B cell (primary cell): ENCODE measurements at regions not wholly inside any gene's neighbourhood (a gene's known extent, or its start where the extent isn't known, plus 50 kb on each side); places are given as distances from the start of the nearest gene placed in this dataset.

ENCODE experiments used
- ATAC-seq: fragments of 200-7000 bp; cut with Tn5 transposase; one replicate; pipeline ENCODE4 v1.10.0; 2021; ENCODE audit warnings: low read depth, mild to moderate bottlenecking, moderate number of reproducible peaks, moderate library complexity
- CTCF ChIA-PET: fragments of 350-600 bp; sonication (Branson Sonifier 250); formaldehyde crosslinking; loops from one replicate; lab custom pipeline; 2021; ENCODE audit warnings: antibody characterized with exemption, inconsistent platforms; lab: Charles Lee
- POLR2A ChIA-PET: fragments of 350-600 bp; sonication (Branson Sonifier 250); formaldehyde crosslinking; loops from one replicate; lab custom pipeline; 2021; ENCODE audit warnings: antibody characterized with exemption; lab: Charles Lee
- DNase-seq: peaks from one replicate; pipeline ENCODE4 v3.0.0; 2013
- H2AFZ ChIP-seq: 2 replicates; pipeline ENCODE4 v1.6.1; 2012; ENCODE audit warnings: mild to moderate bottlenecking, low read depth, low read length; ENCODE audit not compliant: insufficient read depth, poor library complexity, severe bottlenecking
- H3K27ac ChIP-seq, 2 donors: 1 replicate in 1 of 2; 2 replicates in 1 of 2; pipeline ENCODE4 v1.5.1; 2012 to 2013; ENCODE audit warnings: low read length in 2 of 2, mild to moderate bottlenecking in 2 of 2, moderate library complexity in 1 of 2
- H3K27me3 ChIP-seq, 4 experiments: fragments of 200-600 bp in 1 of 4; sonication (generic) in 1 of 4; replicated peaks in 1 of 4; 1 replicate in 2 of 4; 2 replicates in 2 of 4; pipeline versions ENCODE4 v1.6.1 to v1.7.0; 2013 to 2016; ENCODE audit warnings: low read length in 3 of 4, mild to moderate bottlenecking in 2 of 4, mixed read lengths in 1 of 4, moderate library complexity in 1 of 4; ENCODE audit not compliant: insufficient read depth in 4 of 4, control insufficient read depth in 3 of 4; ENCODE audit errors: control extremely low read depth in 1 of 4
- H3K36me3 ChIP-seq, 2 experiments: replicated peaks in 1 of 2; 1 replicate in 1 of 2; 2 replicates in 1 of 2; pipeline versions ENCODE4 v1.6.1 to v1.7.1; 2013; ENCODE audit warnings: low read length in 1 of 2; ENCODE audit not compliant: insufficient read depth in 2 of 2, control insufficient read depth in 1 of 2; ENCODE audit errors: control extremely low read depth in 1 of 2, extremely low read depth in 1 of 2
- H3K4me1 ChIP-seq, 2 donors: fragments of 200-600 bp in 1 of 2; sonication (generic) in 1 of 2; 1 replicate in 1 of 2; 2 replicates in 1 of 2; pipeline versions ENCODE4 v1.5.1 to v1.6.1; 2013 to 2017; ENCODE audit warnings: low read length in 2 of 2; ENCODE audit not compliant: control insufficient read depth in 2 of 2, insufficient read depth in 2 of 2
- H3K4me2 ChIP-seq: replicated peaks from 2 replicates; pipeline ENCODE3; 2012; ENCODE audit warnings: mild to moderate bottlenecking, low read depth, low read length; ENCODE audit not compliant: poor library complexity, severe bottlenecking
- H3K4me3 ChIP-seq, 5 experiments: fragments of 200-600 bp in 1 of 5; sonication (generic) in 1 of 5; 1 replicate in 3 of 5; 2 replicates in 2 of 5; pipeline versions ENCODE4 v1.5.1 to v1.7.0; 2011 to 2016; ENCODE audit warnings: low read length in 4 of 5, mild to moderate bottlenecking in 4 of 5, low read depth in 2 of 5, control low read depth in 1 of 5, moderate library complexity in 1 of 5; ENCODE audit not compliant: insufficient read depth in 1 of 5; ENCODE audit errors: control extremely low read depth in 1 of 5, extremely low read depth in 1 of 5
- H3K79me2 ChIP-seq: fragments of 200-600 bp; sonication (generic); one replicate; pipeline ENCODE4 v1.6.0; 2016; ENCODE audit warnings: low read length; ENCODE audit not compliant: control insufficient read depth, insufficient read depth
- H3K9ac ChIP-seq: fragments of 200-600 bp; sonication (generic); 2 replicates; pipeline ENCODE4 v1.6.1; 2017; ENCODE audit warnings: mild to moderate bottlenecking, low read length, moderate library complexity
- H3K9me3 ChIP-seq, 3 donors: one replicate each; pipeline versions ENCODE4 v1.6.1 to v1.7.1; 2013; ENCODE audit warnings: low read length in 2 of 3; ENCODE audit not compliant: control insufficient read depth in 2 of 3, insufficient read depth in 1 of 3; ENCODE audit errors: control extremely low read depth in 1 of 3
- H4K20me1 ChIP-seq: 2 replicates; pipeline ENCODE4 v1.6.0; 2012; ENCODE audit warnings: mild to moderate bottlenecking, low read length; ENCODE audit not compliant: insufficient read depth, control insufficient read depth, poor library complexity, severe bottlenecking
- H3K27ac Mint-ChIP-seq: one replicate; pipeline ENCODE4 v1.8.0; 2021; ENCODE audit warnings: mixed read lengths
- H3K27me3 Mint-ChIP-seq: one replicate; pipeline ENCODE4 v1.8.0; 2021; ENCODE audit warnings: mixed read lengths
- H3K4me1 Mint-ChIP-seq: one replicate; pipeline ENCODE4 v1.8.0; 2021; ENCODE audit warnings: mixed read lengths
- H3K4me3 Mint-ChIP-seq: one replicate; pipeline ENCODE4 v1.8.0; 2021; ENCODE audit warnings: mixed read lengths
- H3K9me3 Mint-ChIP-seq: one replicate; pipeline ENCODE4 v1.8.0; 2022; ENCODE audit warnings: mixed read lengths; ENCODE audit not compliant: insufficient read depth
- EZH2 ChIP-seq: IDR thresholded peaks from 2 replicates; pipeline ENCODE4 v1.6.1; 2012; ENCODE audit warnings: borderline replicate concordance, low read depth, mild to moderate bottlenecking, moderate library complexity, low read length; ENCODE audit not compliant: insufficient read depth, poor library complexity, severe bottlenecking
- WGBS: methylation state at CpG from one replicate; pipeline ENCODE4 v1.1.5; 2013; ENCODE audit warnings: missing lambda C conversion rate; ENCODE audit not compliant: insufficient coverage; 5-methylcytosine and 5-hydroxymethylcytosine counted together
- intact Hi-C: fragments of 100-400 bp; cut with micrococcal nuclease; formaldehyde crosslinking; loops from one replicate; pipeline ENCODE4 v1.10.0; 2022
- TF ChIP-seq, protein P1 (sequence below): fragments of 200-600 bp; IDR thresholded peaks from one replicate; pipeline ENCODE4 v1.8.0; 2022; ENCODE audit warnings: antibody characterized with exemption, mild to moderate bottlenecking

DNA sequence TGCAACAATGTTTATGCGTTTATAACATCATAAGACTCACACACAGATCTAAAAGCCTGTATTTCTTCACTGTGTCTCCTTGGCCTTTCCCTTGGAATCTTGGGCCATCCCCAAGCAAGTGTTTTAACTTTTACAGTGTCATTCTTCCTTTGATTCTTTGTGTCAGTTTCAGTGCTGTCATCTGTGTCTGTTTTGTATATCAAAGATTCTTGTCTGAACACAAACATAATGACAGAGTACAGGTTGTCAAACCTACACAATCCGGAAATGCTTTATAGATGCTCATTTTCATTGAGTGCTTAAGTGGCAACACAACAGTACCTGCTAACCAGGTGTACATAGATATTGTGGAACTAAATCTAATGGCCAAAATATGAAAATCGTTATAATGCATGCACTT lies 1500.0 kb downstream of the TECRL start:
- H3K4me1 Mint-ChIP-seq, result no peaks in the 10 kb centered on the region
- CTCF ChIA-PET, result no interaction called here
- H3K4me2 ChIP-seq, result no peak overlapping the region

DNA sequence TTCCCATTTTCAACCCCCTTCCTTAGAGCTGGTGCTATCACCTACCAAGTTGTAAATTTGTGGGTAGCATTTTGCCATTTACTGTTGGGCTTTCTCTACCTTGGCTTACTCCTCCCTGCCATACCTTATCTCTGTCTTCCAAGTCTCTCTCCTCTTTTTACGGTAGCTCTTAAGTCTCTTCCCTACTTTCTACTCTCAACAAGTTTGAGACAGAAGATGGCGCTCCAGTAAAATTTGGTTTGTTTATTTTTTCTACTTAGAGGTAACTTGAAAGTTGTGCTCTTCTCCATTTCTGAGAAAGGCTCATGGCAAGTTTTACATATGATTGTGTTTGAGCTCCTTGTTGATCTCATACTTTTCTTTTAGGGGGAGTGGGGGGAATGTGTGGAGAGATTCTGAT lies 1508.1 kb downstream of the TECRL start:
- Mint-ChIP-seq H3K9me3 (no peaks in the 10 kb centered on the region), H3K4me3 (no peak overlapping the region), H3K27me3 (no peaks in the 10 kb centered on the region), H3K4me1 (no peaks in the 10 kb centered on the region), H3K27ac (no peak overlapping the region)
- H3K4me1 ChIP-seq, result no peaks in the 10 kb centered on the region
- TF ChIP-seq, protein P1, sequence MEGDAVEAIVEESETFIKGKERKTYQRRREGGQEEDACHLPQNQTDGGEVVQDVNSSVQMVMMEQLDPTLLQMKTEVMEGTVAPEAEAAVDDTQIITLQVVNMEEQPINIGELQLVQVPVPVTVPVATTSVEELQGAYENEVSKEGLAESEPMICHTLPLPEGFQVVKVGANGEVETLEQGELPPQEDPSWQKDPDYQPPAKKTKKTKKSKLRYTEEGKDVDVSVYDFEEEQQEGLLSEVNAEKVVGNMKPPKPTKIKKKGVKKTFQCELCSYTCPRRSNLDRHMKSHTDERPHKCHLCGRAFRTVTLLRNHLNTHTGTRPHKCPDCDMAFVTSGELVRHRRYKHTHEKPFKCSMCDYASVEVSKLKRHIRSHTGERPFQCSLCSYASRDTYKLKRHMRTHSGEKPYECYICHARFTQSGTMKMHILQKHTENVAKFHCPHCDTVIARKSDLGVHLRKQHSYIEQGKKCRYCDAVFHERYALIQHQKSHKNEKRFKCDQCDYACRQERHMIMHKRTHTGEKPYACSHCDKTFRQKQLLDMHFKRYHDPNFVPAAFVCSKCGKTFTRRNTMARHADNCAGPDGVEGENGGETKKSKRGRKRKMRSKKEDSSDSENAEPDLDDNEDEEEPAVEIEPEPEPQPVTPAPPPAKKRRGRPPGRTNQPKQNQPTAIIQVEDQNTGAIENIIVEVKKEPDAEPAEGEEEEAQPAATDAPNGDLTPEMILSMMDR, result no peak
- no peak for TF ChIP-seq EZH2
- no peaks in the 10 kb centered on the region for H4K20me1 ChIP-seq
- intact Hi-C loops, result no loop called here
- H3K4me2 ChIP-seq, result no peak overlapping the region
- H3K9me3 ChIP-seq, result peaks cover 0 to 17% (median 3%) of the 10 kb centered on the region in 3 donors
- ChIA-PET POLR2A (no interaction called here), CTCF (no interaction called here)
- ATAC-seq (no peak), DNase-seq (no peak)
- no peak overlapping the region for H3K27ac ChIP-seq
- no peak overlapping the region for H2AFZ ChIP-seq
- no peak overlapping the region for H3K4me3 ChIP-seq
- no peaks in the 10 kb centered on the region for H3K27me3 ChIP-seq
- H3K9ac ChIP-seq, result no peak overlapping the region
- WGBS, result no CpG with 5 or more reads among the region's 2 CpGs
- H3K36me3 ChIP-seq, result no peaks in the 10 kb centered on the region
- H3K79me2 ChIP-seq, result no peaks in the 10 kb centered on the region

More for the DNA sequence above, 1500.0 kb downstream of the TECRL start:
- no peak overlapping the region for H3K9ac ChIP-seq
- ATAC-seq (no peak), DNase-seq (no peak)
- H3K27me3 ChIP-seq, result no peaks in the 10 kb centered on the region
- 86% methylated on average over 1 of the region's 3 CpGs for WGBS
- H3K9me3 ChIP-seq, result no peaks in the 10 kb centered on the region
- H3K27me3 Mint-ChIP-seq, result no peaks in the 10 kb centered on the region
- H3K27ac ChIP-seq, result no peak overlapping the region
- H3K4me1 ChIP-seq, result no peaks in the 10 kb centered on the region
- peaks cover 3% of the 10 kb centered on the region for H3K9me3 Mint-ChIP-seq
- H3K4me3 ChIP-seq, result no peak overlapping the region
- H2AFZ ChIP-seq, result no peak overlapping the region
- intact Hi-C loops, result no loop called here
- H3K36me3 ChIP-seq, result no peaks in the 10 kb centered on the region
- H4K20me1 ChIP-seq, result no peaks in the 10 kb centered on the region
- no peak overlapping the region for H3K4me3 Mint-ChIP-seq
- POLR2A ChIA-PET, result no interaction called here
- no peak for TF ChIP-seq EZH2
- TF ChIP-seq, protein P1, result no peak
- H3K27ac Mint-ChIP-seq, result no peak overlapping the region
- H3K79me2 ChIP-seq, result no peaks in the 10 kb centered on the region
